ENCODE measurements at regions not wholly inside any gene's neighbourhood (a gene's known extent, or its start where the extent isn't known, plus 50 kb on each side); places are given as distances from the start of the nearest gene placed in this dataset.

DNA sequence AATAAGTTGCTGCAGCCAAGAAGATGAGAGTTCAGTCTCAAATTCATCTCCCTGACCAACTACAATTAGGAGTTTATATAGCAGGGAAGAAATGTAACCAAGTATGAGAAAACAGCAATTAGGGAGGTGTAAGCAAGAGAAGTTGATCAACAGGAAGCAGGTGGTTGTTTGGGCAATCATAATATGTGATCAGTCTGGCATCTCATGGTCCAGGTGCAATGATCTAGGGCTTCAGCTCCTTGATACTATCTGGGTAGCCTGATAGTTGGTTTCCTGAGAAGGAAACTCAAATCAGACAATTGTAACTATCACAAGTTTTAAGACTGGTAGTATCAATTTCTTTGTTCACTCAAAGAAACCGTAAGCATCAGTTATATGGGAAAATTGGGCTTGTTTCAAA, 1574.3 kb upstream of the PABPC4L start:
- DNase-seq (ENCODE audit: low read depth, low spot score) (no peak), ATAC-seq (no peak), FAIRE-seq (no peak)
- intact Hi-C loops (cut with micrococcal nuclease; ENCODE audit: unreplicated experiment) (no loop called here), in situ Hi-C loops (cut with MboI) (no loop called here)
- Histone ChIP-seq H4K20me1 (ENCODE audit: control insufficient read depth, insufficient read depth) (no peaks in the 10 kb centered on the region), H2AFZ (ENCODE audit: control insufficient read depth, low read depth, low read length) (no peak overlapping the region), H3K9ac (ENCODE audit: control insufficient read depth, insufficient read depth, low read length) (no peak overlapping the region), H3K4me3 (no peak overlapping the region), H3K27me3 (replicated peaks in 1 of 2; ENCODE audit: control insufficient read depth in 2 of 2, insufficient read depth in 2 of 2, low read length in 1 of 2) (no peaks in the 10 kb centered on the region), H3K27ac (ENCODE audit: control insufficient read depth, insufficient read depth) (no peak overlapping the region), H3K4me1 (ENCODE audit: control insufficient read depth, insufficient read depth, low read length) (no peaks in the 10 kb centered on the region), H3K4me2 (ENCODE audit: control insufficient read depth, insufficient read depth) (no peak overlapping the region), H3K9me3 (replicated peaks; ENCODE audit: control insufficient read depth, insufficient read depth, low read length) (no peaks in the 10 kb centered on the region), H3K36me3 (ENCODE audit: control insufficient read depth in 2 of 2, insufficient read depth in 2 of 2, low read length in 1 of 2) (no peaks in the 10 kb centered on the region), H3K79me2 (ENCODE audit: control insufficient read depth, insufficient read depth, low read length) (no peaks in the 10 kb centered on the region)
- no TSS peak for BruUV-seq (replicated peaks)
- ChIA-PET SMC1A (ENCODE audit: uncharacterized antibody, unreplicated experiment) (no interaction called here), RAD21 (ENCODE audit: unreplicated experiment) (no interaction called here), POLR2A (no interaction called here), CTCF (interaction anchor here (1.5 kb wide), 1 partner anchor 13 kb away, joined by 3 read pairs; no protein-coding TSS in a partner anchor)
- TF ChIP-seq ZSCAN29 (IDR thresholded peaks at IDR 0.05) (no peak), IKZF2 (IDR thresholded peaks at IDR 0.05) (no peak), TCF7 (IDR thresholded peaks at IDR 0.05; ENCODE audit: borderline replicate concordance) (no peak), NFYA (IDR thresholded peaks at IDR 0.05; ENCODE audit: borderline replicate concordance, low read depth, low read length) (no peak), STAT1 (conservative IDR thresholded peaks at IDR 0.05) (no peak), ZNF24 (IDR thresholded peaks at IDR 0.05) (no peak), POLR2AphosphoS5 (IDR thresholded peaks at IDR 0.05; ENCODE audit: low read length) (no peak), NR2F1 (conservative IDR thresholded peaks at IDR 0.05) (no peak), NR2C1 (IDR thresholded peaks at IDR 0.05) (no peak), MEF2B (IDR thresholded peaks at IDR 0.05; ENCODE audit: partially characterized antibody, poor library complexity, severe bottlenecking) (no peak), SREBF2 (IDR thresholded peaks at IDR 0.05; ENCODE audit: low read length) (no peak), SRF (IDR thresholded peaks at IDR 0.05; ENCODE audit: low read depth in 2 of 2, low read length in 2 of 2) (no peak), KAT2A (conservative IDR thresholded peaks at IDR 0.05; ENCODE audit: control insufficient read depth, low read depth, low read length) (no peak)
- TF ChIP-seq, protein P1, sequence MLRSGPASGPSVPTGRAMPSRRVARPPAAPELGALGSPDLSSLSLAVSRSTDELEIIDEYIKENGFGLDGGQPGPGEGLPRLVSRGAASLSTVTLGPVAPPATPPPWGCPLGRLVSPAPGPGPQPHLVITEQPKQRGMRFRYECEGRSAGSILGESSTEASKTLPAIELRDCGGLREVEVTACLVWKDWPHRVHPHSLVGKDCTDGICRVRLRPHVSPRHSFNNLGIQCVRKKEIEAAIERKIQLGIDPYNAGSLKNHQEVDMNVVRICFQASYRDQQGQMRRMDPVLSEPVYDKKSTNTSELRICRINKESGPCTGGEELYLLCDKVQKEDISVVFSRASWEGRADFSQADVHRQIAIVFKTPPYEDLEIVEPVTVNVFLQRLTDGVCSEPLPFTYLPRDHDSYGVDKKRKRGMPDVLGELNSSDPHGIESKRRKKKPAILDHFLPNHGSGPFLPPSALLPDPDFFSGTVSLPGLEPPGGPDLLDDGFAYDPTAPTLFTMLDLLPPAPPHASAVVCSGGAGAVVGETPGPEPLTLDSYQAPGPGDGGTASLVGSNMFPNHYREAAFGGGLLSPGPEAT (IDR thresholded peaks at IDR 0.05; ENCODE audit: low read depth): no peak
- TF ChIP-seq, protein P2, sequence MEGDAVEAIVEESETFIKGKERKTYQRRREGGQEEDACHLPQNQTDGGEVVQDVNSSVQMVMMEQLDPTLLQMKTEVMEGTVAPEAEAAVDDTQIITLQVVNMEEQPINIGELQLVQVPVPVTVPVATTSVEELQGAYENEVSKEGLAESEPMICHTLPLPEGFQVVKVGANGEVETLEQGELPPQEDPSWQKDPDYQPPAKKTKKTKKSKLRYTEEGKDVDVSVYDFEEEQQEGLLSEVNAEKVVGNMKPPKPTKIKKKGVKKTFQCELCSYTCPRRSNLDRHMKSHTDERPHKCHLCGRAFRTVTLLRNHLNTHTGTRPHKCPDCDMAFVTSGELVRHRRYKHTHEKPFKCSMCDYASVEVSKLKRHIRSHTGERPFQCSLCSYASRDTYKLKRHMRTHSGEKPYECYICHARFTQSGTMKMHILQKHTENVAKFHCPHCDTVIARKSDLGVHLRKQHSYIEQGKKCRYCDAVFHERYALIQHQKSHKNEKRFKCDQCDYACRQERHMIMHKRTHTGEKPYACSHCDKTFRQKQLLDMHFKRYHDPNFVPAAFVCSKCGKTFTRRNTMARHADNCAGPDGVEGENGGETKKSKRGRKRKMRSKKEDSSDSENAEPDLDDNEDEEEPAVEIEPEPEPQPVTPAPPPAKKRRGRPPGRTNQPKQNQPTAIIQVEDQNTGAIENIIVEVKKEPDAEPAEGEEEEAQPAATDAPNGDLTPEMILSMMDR (IDR thresholded peaks at IDR 0.05 in 2 of 3, conservative IDR thresholded peaks at IDR 0.05 in 1 of 3; ENCODE audit: control insufficient read depth in 2 of 3, extremely low read depth in 1 of 3, insufficient read depth in 1 of 3, low read depth in 3 of 3, low read length in 3 of 3): no peak
- 50% methylated on average over 1 of the region's 1 CpG for WGBS (ENCODE audit: insufficient coverage, insufficient replicate concordance, low lambda C conversion rate, missing lambda C conversion rate)
